ENCODE measurements at regions not wholly inside any gene's neighbourhood (a gene's known extent, or its start where the extent isn't known, plus 50 kb on each side); places are given as distances from the start of the nearest gene placed in this dataset.

DNA sequence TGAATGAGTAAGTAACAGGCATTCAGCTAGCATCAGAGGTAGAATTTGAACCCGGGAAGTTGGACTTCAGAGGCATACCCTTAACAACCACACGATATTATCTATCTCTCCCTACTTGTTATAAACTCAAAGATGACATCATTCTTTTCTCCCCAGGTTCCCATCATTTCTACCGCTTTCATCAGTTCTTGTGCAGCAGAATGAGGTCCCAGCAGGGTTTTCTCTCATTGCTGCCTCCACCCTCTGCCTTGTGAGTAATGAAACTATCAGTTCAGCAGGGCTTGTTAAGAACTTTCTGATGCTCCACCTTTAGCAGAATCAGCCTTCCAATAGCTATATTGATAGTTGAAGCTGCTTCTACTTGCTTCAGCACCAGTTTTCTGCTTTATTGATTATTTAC is 487.5 kb upstream of the KCNMB2 start:
- DNase-seq = no peak

DNA sequence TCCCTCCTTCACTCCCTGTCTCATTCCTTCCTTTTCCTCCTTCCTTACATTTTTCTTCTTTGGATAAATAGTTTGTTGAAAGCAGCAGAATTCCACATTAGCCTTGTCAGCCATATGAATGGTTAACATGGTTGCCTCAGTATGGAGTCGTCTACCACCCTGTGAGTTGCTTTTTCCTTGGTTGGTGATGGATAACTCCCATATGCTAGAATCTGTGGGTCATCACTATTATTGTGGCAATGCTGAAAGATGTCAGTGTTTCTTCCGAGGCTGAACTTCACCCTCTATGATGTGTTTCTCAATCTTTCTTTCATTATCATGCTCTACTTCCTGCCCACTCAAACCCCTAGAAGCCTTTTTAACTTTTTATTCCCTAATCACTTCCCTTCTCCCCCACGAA is 481.8 kb upstream of the KCNMB2 start:
- no peak for DNase-seq

GRCh38 chr3:178055939-178056338 is 480.3 kb upstream of the KCNMB2 start:
- no peak for DNase-seq

DNA sequence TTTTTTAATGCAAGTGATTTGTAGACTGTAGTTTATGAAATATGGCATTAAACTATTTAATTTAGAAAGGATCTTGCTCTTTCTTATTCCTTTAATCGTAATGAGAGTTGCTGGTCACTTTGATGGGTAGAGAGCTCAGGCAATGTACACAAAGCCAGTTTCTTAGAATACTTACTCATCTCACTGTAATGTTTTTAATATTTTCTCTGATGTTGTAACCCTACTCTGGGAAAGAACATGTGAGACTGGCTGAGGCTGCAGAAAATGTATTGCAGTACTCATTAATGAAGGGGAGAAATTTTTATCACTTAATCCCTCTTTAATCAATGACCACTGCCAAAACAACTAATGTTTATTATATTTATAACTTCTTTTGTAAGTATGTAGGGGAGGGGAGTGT is 479.4 kb upstream of the KCNMB2 start:
- no peak for DNase-seq

DNA sequence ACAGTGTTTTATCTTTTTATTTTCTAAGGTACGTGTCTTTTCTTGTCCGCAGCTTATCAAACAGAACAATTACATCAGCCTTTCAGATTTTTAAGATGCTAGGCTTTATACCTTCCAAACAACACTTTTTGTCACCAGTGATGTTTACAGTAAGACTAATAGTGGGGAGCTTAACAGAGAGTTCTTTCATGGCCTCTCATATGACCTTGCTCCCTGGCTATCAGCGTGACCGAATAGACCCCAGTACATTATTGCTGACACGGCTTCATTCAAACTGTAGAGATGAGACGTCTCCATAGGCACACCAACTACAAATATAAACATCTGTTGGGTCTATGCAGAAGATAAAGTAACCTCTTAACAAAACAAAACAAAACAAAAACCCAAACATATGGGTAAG is 477.6 kb upstream of the KCNMB2 start:
- DNase-seq = no peak

GRCh38 chr3:178059119-178059518 is 477.1 kb upstream of the KCNMB2 start:
- DNase-seq = no peak

GRCh38 chr3:178059836-178060235 is 476.4 kb upstream of the KCNMB2 start:
- DNase-seq = no peak

DNA sequence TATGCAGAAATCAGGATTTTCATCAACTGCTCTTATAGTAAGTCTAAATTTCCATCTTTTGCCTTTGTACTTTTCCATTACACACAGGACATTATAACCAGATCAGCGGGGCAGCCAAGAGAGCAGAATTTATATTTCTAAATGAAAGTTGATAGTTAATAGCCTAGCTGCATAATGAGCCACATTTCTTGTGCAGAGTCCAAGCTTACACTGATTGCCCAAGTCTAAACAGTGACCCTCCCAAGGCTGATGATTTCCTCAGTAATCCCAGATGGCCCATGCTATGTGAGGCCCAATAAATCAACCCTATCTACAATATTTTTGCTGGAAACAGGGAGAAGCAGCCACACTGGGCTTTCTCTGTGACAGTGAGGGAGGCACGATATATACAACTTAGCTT is 475.8 kb upstream of the KCNMB2 start:
- DNase-seq = no peak

GRCh38 chr3:178062126-178062525 is 474.1 kb upstream of the KCNMB2 start:
- DNase-seq = no peak

DNA sequence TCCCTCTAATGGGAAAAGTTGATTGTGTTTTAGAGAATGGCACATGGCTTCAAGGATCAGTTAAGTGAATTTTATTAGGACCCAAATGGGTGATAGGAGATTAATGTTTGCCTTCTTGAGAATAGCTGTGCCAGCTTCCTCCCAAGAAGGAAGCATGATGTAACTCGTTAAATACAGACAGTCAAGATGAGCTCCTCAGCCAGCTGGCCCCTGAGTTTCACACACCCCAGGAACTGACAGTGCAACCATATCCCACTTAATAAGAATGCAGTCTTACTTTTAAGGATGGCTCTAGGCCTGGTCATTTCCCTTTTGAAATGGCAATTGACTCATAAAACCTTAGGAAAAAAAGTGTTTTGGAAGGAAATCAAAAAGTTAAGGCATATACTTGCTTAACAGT is 472.8 kb upstream of the KCNMB2 start:
- DNase-seq = no peak

DNA sequence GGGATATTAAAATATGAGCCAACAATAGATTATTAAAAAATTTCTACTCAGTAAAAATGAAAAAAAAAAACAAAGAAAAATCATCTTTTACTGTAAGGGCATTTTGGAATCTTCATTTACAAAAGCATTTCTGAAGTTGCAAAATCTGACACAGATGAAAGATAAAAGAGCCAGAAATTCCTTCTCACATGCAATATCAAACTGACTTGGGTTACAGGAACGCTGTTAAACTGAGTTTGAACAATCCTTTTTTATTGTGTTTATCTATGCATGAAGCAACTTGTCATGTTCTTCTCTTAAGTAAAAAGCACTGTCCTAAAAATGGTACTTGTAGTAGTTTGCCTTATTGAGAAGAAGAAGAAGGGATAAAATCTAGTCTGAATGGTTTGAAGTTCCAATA is 468.5 kb upstream of the KCNMB2 start:
- no peak for DNase-seq

- DNase-seq = no peak
Observed at GRCh38 chr3:178072391-178073305, 463.6 kb upstream of the KCNMB2 start.

DNA sequence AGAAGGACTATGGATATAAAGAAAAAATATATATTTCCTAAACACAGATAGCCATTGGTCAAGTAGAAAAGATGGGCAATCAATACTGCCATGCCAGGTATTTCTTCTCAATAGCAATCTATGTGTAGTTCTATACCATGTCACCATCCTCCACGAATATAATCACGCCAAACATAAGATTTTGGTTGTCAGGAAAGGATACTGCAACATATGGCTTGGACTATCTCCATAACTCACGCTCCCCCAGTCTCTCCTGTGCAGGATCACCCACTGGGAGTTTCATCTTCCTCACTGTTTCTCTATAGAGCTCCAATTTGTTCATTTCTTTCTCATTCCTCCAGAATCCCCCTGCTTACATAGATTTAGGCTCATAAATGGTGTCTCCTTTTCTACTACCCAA is 462.9 kb upstream of the KCNMB2 start:
- DNase-seq = no peak

- DNase-seq = no peak
Observed at GRCh38 chr3:178075344-178075743, 460.9 kb upstream of the KCNMB2 start.

GRCh38 chr3:178078953-178079352 is 457.3 kb upstream of the KCNMB2 start:
- no peak for DNase-seq

GRCh38 chr3:178079966-178080365 is 456.3 kb upstream of the KCNMB2 start:
- DNase-seq = no peak

- DNase-seq = no peak
Observed at GRCh38 chr3:178082326-178082906, 453.8 kb upstream of the KCNMB2 start.

- DNase-seq = no peak
Observed at GRCh38 chr3:178083906-178084866, 452.1 kb upstream of the KCNMB2 start.

- DNase-seq = peak in 1 of 4 experiments; percentile 0
Observed at GRCh38 chr3:178084938-178085816, 451.1 kb upstream of the KCNMB2 start.

DNA sequence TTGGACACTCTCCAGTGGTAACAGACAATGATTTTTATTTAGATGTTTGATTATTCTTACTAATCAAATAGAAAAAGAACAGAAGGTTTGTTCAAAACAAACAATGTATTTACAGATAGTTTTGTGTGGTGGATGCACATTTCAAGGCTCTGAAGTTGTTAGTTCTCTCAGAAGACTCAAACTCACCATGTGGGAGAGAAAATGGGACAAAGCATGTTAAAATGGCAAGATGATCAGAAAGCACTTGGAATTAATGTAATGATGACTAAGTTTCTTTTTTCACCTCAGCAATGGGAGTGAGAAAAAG is 450.5 kb upstream of the KCNMB2 start:
- DNase-seq = no peak

- no peak for DNase-seq
Observed at GRCh38 chr3:178086144-178086825, 450.0 kb upstream of the KCNMB2 start.

DNA sequence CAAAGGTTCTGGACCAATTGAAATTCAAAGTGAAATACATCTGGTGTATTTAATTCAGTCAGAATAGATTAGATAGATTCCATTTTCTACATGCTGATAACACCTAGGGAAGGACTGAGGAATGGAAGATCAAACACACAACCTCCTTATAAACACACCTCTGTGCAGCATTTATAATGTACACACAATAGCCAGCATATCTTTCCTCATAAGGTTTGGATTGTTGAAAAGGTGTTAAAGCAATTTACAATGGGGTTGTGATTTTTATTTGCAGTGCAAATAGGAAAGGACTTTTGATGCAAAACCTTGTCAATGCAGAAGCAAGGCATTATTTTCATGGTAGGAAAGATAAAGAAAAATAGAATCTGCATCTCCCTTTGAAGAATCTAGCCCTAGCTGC is 448.9 kb upstream of the KCNMB2 start:
- DNase-seq = no peak

Measured in activated CD4-positive, CD25-positive, alpha-beta regulatory T cell (primary cell).